Liver (tissue), 8 donors: ENCODE measurements at regions not wholly inside any gene's neighbourhood (a gene's known extent, or its start where the extent isn't known, plus 50 kb on each side); places are given as distances from the start of the nearest gene placed in this dataset.

ENCODE experiments used
- DNase-seq: peaks from one replicate; pipeline ENCODE4 v3.0.0-alpha.2; 2017; ENCODE audit warnings: low spot score
- H3K27ac ChIP-seq, 2 donors: one replicate each; pipeline ENCODE4 v1.7.0; 2013; ENCODE audit warnings: inconsistent platforms in 2 of 2, low read length in 2 of 2, control low read depth in 1 of 2, low read depth in 1 of 2, mild to moderate bottlenecking in 1 of 2
- H3K27me3 ChIP-seq, 4 donors: one replicate each; pipeline versions ENCODE4 v1.6.1 to v1.7.0; 2013; ENCODE audit warnings: low read length in 3 of 4, inconsistent platforms in 1 of 4, mild to moderate bottlenecking in 1 of 4, moderate library complexity in 1 of 4; ENCODE audit not compliant: control insufficient read depth in 4 of 4, insufficient read depth in 4 of 4
- H3K36me3 ChIP-seq, 4 donors: one replicate each; pipeline versions ENCODE4 v1.6.1 to v1.7.0; 2013; ENCODE audit warnings: low read length in 3 of 4, mild to moderate bottlenecking in 3 of 4, low read depth in 1 of 4, moderate library complexity in 1 of 4; ENCODE audit not compliant: control insufficient read depth in 4 of 4, insufficient read depth in 3 of 4
- H3K4me1 ChIP-seq, 4 donors: one replicate each; pipeline versions ENCODE4 v1.6.1 to v1.7.0; 2013; ENCODE audit warnings: low read length in 3 of 4, mild to moderate bottlenecking in 3 of 4, moderate library complexity in 1 of 4; ENCODE audit not compliant: control insufficient read depth in 4 of 4, insufficient read depth in 4 of 4
- H3K4me3 ChIP-seq, 3 donors: one replicate each; pipeline versions ENCODE4 v1.6.1 to v1.7.0; 2013; ENCODE audit warnings: low read length in 3 of 3, control low read depth in 1 of 3, low read depth in 1 of 3, mild to moderate bottlenecking in 1 of 3
- H3K9ac ChIP-seq, 2 donors: one replicate each; pipeline ENCODE4 v1.7.0; 2013; ENCODE audit warnings: low read length in 2 of 2, mild to moderate bottlenecking in 2 of 2, moderate library complexity in 2 of 2, control low read depth in 1 of 2, low read depth in 1 of 2
- H3K9me3 ChIP-seq, 4 donors: one replicate each; pipeline versions ENCODE4 v1.6.1 to v1.7.0; 2013; ENCODE audit warnings: low read length in 3 of 4; ENCODE audit not compliant: control insufficient read depth in 4 of 4
- ATF3 ChIP-seq: IDR thresholded peaks from 2 replicates; pipeline ENCODE4 v1.6.1; 2016; ENCODE audit warnings: antibody characterized with exemption
- CTCF ChIP-seq: fragments of 150-350 bp; IDR thresholded peaks from 2 replicates; pipeline ENCODE4 v1.5.1; 2017; ENCODE audit warnings: improper control_type of control experiment, low read depth, low read length; ENCODE audit not compliant: missing input control
- EGR1 ChIP-seq, 2 donors: IDR thresholded peaks; 2 replicates each; pipeline ENCODE4 v1.6.1; 2016 to 2018; ENCODE audit warnings: antibody characterized with exemption in 2 of 2, low read depth in 2 of 2
- FOXA2 ChIP-seq: IDR thresholded peaks from 2 replicates; pipeline ENCODE4 v1.6.1; 2016; ENCODE audit warnings: antibody characterized with exemption
- GABPA ChIP-seq, 2 donors: IDR thresholded peaks in 1 of 2; conservative IDR thresholded peaks in 1 of 2; 2 replicates each; pipeline ENCODE4 v1.6.1; 2016; ENCODE audit warnings: antibody characterized with exemption in 2 of 2, mild to moderate bottlenecking in 1 of 2, moderate library complexity in 1 of 2
- HNF4G ChIP-seq: IDR thresholded peaks from 2 replicates; pipeline ENCODE4 v1.6.1; 2016; ENCODE audit warnings: antibody characterized with exemption
- JUND ChIP-seq, 2 donors: IDR thresholded peaks; 2 replicates each; pipeline ENCODE4 v1.6.1; 2016; ENCODE audit warnings: antibody characterized with exemption in 2 of 2
- MAX ChIP-seq: IDR thresholded peaks from 2 replicates; pipeline ENCODE4 v1.6.1; 2016; ENCODE audit warnings: antibody characterized with exemption
- NR2F2 ChIP-seq: IDR thresholded peaks from 2 replicates; pipeline ENCODE4 v1.6.1; 2016; ENCODE audit warnings: antibody characterized with exemption
- RAD21 ChIP-seq, 2 donors: IDR thresholded peaks; 2 replicates each; pipeline ENCODE4 v1.6.1; 2016; ENCODE audit warnings: antibody characterized with exemption in 2 of 2, mild to moderate bottlenecking in 2 of 2
- REST ChIP-seq: IDR thresholded peaks from 2 replicates; pipeline ENCODE4 v1.6.1; 2016; ENCODE audit warnings: antibody characterized with exemption, mild to moderate bottlenecking
- RXRA ChIP-seq, 2 donors: IDR thresholded peaks; 2 replicates each; pipeline ENCODE4 v1.6.1; 2017 to 2018; ENCODE audit warnings: antibody characterized with exemption in 2 of 2, mild to moderate bottlenecking in 1 of 2
- SP1 ChIP-seq: IDR thresholded peaks from 2 replicates; pipeline ENCODE4 v1.6.1; 2018; ENCODE audit warnings: antibody characterized with exemption, mild to moderate bottlenecking
- YY1 ChIP-seq: IDR thresholded peaks from 2 replicates; pipeline ENCODE4 v1.6.1; 2016; ENCODE audit warnings: antibody characterized with exemption, mild to moderate bottlenecking
- WGBS: extraction: QIAGEN DNeasy Blood & Tissue Kit; methylation state at CpG from one replicate; pipeline ENCODE4 v1.1.7; 2013; 5-methylcytosine and 5-hydroxymethylcytosine counted together
- donor health status: healthy.
- donor health status: healthy.
- donor health status: healthy.
- donor health status: healthy.
- donor health status: healthy.

GRCh38 chr3:118488732-118489131 is 545.9 kb downstream of the IGSF11 start:
- H3K9ac ChIP-seq, result no peak overlapping the region
- H3K4me3 ChIP-seq, result no peak overlapping the region
- no peaks in the 10 kb centered on the region for H3K36me3 ChIP-seq
- H3K4me1 ChIP-seq, result no peaks in the 10 kb centered on the region
- no peak overlapping the region for H3K27ac ChIP-seq
- 31% methylated on average over 3 of the region's 3 CpGs for WGBS
- no peaks in the 10 kb centered on the region for H3K9me3 ChIP-seq
- DNase-seq, result no peak
- TF ChIP-seq GABPA (IDR thresholded peaks at IDR 0.05 in 1 of 2, conservative IDR thresholded peaks at IDR 0.05 in 1 of 2) (no peak), FOXA2 (no peak), YY1 (no peak), JUND (IDR thresholded peaks at IDR 0.05) (no peak), NR2F2 (no peak), REST (no peak), RXRA (IDR thresholded peaks at IDR 0.05) (no peak), RAD21 (IDR thresholded peaks at IDR 0.05) (no peak), HNF4G (no peak), EGR1 (IDR thresholded peaks at IDR 0.05; ENCODE audit: low read depth in 2 of 2) (no peak), CTCF (no peak), ATF3 (no peak), SP1 (no peak)
- no peaks in the 10 kb centered on the region for H3K27me3 ChIP-seq

DNA sequence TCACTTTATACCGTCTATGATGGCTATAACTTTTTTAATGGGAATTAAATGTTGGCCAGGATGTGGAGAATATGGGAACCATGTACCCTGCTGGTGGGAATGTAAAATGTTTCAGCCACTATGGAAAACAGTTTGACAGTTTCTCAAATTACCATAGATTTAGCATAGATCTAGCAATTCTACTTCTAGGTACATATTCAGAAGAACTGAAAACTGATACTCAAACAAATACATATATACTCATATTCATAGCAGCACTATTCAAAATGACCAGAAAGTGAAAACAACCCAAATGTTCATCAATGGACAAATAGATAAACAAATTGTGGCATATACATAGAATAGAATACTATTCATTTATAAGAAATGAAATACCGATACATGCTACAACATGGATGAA is 539.4 kb downstream of the IGSF11 start:
- H3K4me3 ChIP-seq, result no peak overlapping the region
- no peaks in the 10 kb centered on the region for H3K9me3 ChIP-seq
- TF ChIP-seq RXRA (IDR thresholded peaks at IDR 0.05) (no peak), ATF3 (no peak), MAX (no peak), JUND (IDR thresholded peaks at IDR 0.05) (no peak), EGR1 (IDR thresholded peaks at IDR 0.05; ENCODE audit: low read depth in 2 of 2) (no peak)
- 96% methylated on average over 2 of the region's 2 CpGs for WGBS
- no peaks in the 10 kb centered on the region for H3K4me1 ChIP-seq
- DNase-seq, result no peak
- H3K36me3 ChIP-seq, result no peaks in the 10 kb centered on the region
- no peak overlapping the region for H3K9ac ChIP-seq
- H3K27me3 ChIP-seq, result no peaks in the 10 kb centered on the region
- no peak overlapping the region for H3K27ac ChIP-seq
